Liver (tissue), 8 donors: ENCODE measurements at regions not wholly inside any gene's neighbourhood (a gene's known extent, or its start where the extent isn't known, plus 50 kb on each side); places are given as distances from the start of the nearest gene placed in this dataset.

Experiments
- DNase-seq: peaks from one replicate; pipeline ENCODE4 v3.0.0-alpha.2; 2017; ENCODE audit warnings: low spot score
- H3K27ac ChIP-seq, 2 donors: one replicate each; pipeline ENCODE4 v1.7.0; 2013; ENCODE audit warnings: inconsistent platforms in 2 of 2, low read length in 2 of 2, control low read depth in 1 of 2, low read depth in 1 of 2, mild to moderate bottlenecking in 1 of 2
- H3K27me3 ChIP-seq, 4 donors: one replicate each; pipeline versions ENCODE4 v1.6.1 to v1.7.0; 2013; ENCODE audit warnings: low read length in 3 of 4, inconsistent platforms in 1 of 4, mild to moderate bottlenecking in 1 of 4, moderate library complexity in 1 of 4; ENCODE audit not compliant: control insufficient read depth in 4 of 4, insufficient read depth in 4 of 4
- H3K36me3 ChIP-seq, 4 donors: one replicate each; pipeline versions ENCODE4 v1.6.1 to v1.7.0; 2013; ENCODE audit warnings: low read length in 3 of 4, mild to moderate bottlenecking in 3 of 4, low read depth in 1 of 4, moderate library complexity in 1 of 4; ENCODE audit not compliant: control insufficient read depth in 4 of 4, insufficient read depth in 3 of 4
- H3K4me1 ChIP-seq, 4 donors: one replicate each; pipeline versions ENCODE4 v1.6.1 to v1.7.0; 2013; ENCODE audit warnings: low read length in 3 of 4, mild to moderate bottlenecking in 3 of 4, moderate library complexity in 1 of 4; ENCODE audit not compliant: control insufficient read depth in 4 of 4, insufficient read depth in 4 of 4
- H3K4me3 ChIP-seq, 3 donors: one replicate each; pipeline versions ENCODE4 v1.6.1 to v1.7.0; 2013; ENCODE audit warnings: low read length in 3 of 3, control low read depth in 1 of 3, low read depth in 1 of 3, mild to moderate bottlenecking in 1 of 3
- H3K9ac ChIP-seq, 2 donors: one replicate each; pipeline ENCODE4 v1.7.0; 2013; ENCODE audit warnings: low read length in 2 of 2, mild to moderate bottlenecking in 2 of 2, moderate library complexity in 2 of 2, control low read depth in 1 of 2, low read depth in 1 of 2
- H3K9me3 ChIP-seq, 4 donors: one replicate each; pipeline versions ENCODE4 v1.6.1 to v1.7.0; 2013; ENCODE audit warnings: low read length in 3 of 4; ENCODE audit not compliant: control insufficient read depth in 4 of 4
- EGR1 ChIP-seq, 2 donors: IDR thresholded peaks; 2 replicates each; pipeline ENCODE4 v1.6.1; 2016 to 2018; ENCODE audit warnings: antibody characterized with exemption in 2 of 2, low read depth in 2 of 2
- FOXA1 ChIP-seq: IDR thresholded peaks from 2 replicates; pipeline ENCODE4 v1.6.1; 2016; ENCODE audit warnings: antibody characterized with exemption
- FOXA2 ChIP-seq: IDR thresholded peaks from 2 replicates; pipeline ENCODE4 v1.6.1; 2016; ENCODE audit warnings: antibody characterized with exemption
- GABPA ChIP-seq, 2 donors: IDR thresholded peaks in 1 of 2; conservative IDR thresholded peaks in 1 of 2; 2 replicates each; pipeline ENCODE4 v1.6.1; 2016; ENCODE audit warnings: antibody characterized with exemption in 2 of 2, mild to moderate bottlenecking in 1 of 2, moderate library complexity in 1 of 2
- HNF4A ChIP-seq, 2 donors: conservative IDR thresholded peaks; 2 replicates each; pipeline ENCODE4 v1.6.1; 2016; ENCODE audit warnings: antibody characterized with exemption in 2 of 2, mild to moderate bottlenecking in 2 of 2
- HNF4G ChIP-seq: IDR thresholded peaks from 2 replicates; pipeline ENCODE4 v1.6.1; 2016; ENCODE audit warnings: antibody characterized with exemption
- JUND ChIP-seq, 2 donors: IDR thresholded peaks; 2 replicates each; pipeline ENCODE4 v1.6.1; 2016; ENCODE audit warnings: antibody characterized with exemption in 2 of 2
- NR2F2 ChIP-seq: IDR thresholded peaks from 2 replicates; pipeline ENCODE4 v1.6.1; 2016; ENCODE audit warnings: antibody characterized with exemption
- RAD21 ChIP-seq, 2 donors: IDR thresholded peaks; 2 replicates each; pipeline ENCODE4 v1.6.1; 2016; ENCODE audit warnings: antibody characterized with exemption in 2 of 2, mild to moderate bottlenecking in 2 of 2
- RXRA ChIP-seq, 2 donors: IDR thresholded peaks; 2 replicates each; pipeline ENCODE4 v1.6.1; 2017 to 2018; ENCODE audit warnings: antibody characterized with exemption in 2 of 2, mild to moderate bottlenecking in 1 of 2
- SP1 ChIP-seq: IDR thresholded peaks from 2 replicates; pipeline ENCODE4 v1.6.1; 2018; ENCODE audit warnings: antibody characterized with exemption, mild to moderate bottlenecking
- TAF1 ChIP-seq: conservative IDR thresholded peaks from 2 replicates; pipeline ENCODE4 v1.6.1; 2016; ENCODE audit warnings: antibody characterized with exemption, mild to moderate bottlenecking
- YY1 ChIP-seq: IDR thresholded peaks from 2 replicates; pipeline ENCODE4 v1.6.1; 2016; ENCODE audit warnings: antibody characterized with exemption, mild to moderate bottlenecking
- WGBS: extraction: QIAGEN DNeasy Blood & Tissue Kit; methylation state at CpG from one replicate; pipeline ENCODE4 v1.1.7; 2013; 5-methylcytosine and 5-hydroxymethylcytosine counted together
- TF ChIP-seq, protein P1 (sequence below): IDR thresholded peaks from 2 replicates; pipeline ENCODE4 v1.6.1; 2016; ENCODE audit warnings: antibody characterized with exemption
- TF ChIP-seq, protein P2 (sequence below): fragments of 150-350 bp; IDR thresholded peaks from 2 replicates; pipeline ENCODE4 v1.5.1; 2017; ENCODE audit warnings: improper control_type of control experiment, low read depth, low read length; ENCODE audit not compliant: missing input control
- TF ChIP-seq, protein P3 (sequence below): IDR thresholded peaks from 2 replicates; pipeline ENCODE4 v1.6.1; 2016; ENCODE audit warnings: antibody characterized with exemption
- TF ChIP-seq, protein P4 (sequence below): IDR thresholded peaks from 2 replicates; pipeline ENCODE4 v1.6.1; 2016; ENCODE audit warnings: antibody characterized with exemption
- TF ChIP-seq, protein P5 (sequence below): IDR thresholded peaks from 2 replicates; pipeline ENCODE4 v1.6.1; 2016; ENCODE audit warnings: antibody characterized with exemption, mild to moderate bottlenecking
- donor health status: healthy.
- donor health status: healthy.
- donor health status: healthy.
- donor health status: healthy.
- donor health status: healthy.

DNA sequence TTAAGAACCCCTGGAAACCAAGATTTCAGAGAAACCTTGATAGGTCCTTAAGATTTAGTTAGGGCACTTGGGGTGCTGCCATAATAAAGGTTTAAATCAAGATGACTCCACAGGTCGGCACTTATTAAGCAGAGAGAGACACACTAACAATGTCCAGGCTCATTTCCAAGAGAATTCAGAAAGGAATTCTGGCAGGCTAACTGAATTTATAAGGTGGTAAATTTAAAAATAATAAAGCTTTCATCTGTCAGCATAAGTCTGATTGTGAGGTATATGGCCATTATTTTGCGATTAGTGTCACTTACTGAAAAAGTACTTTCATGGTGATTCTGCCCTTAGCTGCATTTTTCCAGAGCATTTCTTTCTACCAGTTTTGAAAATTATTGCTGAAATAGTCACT is 472.7 kb downstream of the ARAP2 start:
- DNase-seq: no peak
- 83% methylated on average over 2 of the region's 2 CpGs for WGBS
- Histone ChIP-seq H3K9me3 (no peaks in the 10 kb centered on the region), H3K27me3 (no peaks in the 10 kb centered on the region), H3K4me3 (no peak overlapping the region), H3K36me3 (no peaks in the 10 kb centered on the region), H3K27ac (no peak overlapping the region), H3K9ac (no peak overlapping the region), H3K4me1 (no peaks in the 10 kb centered on the region)
- TF ChIP-seq, protein P1, sequence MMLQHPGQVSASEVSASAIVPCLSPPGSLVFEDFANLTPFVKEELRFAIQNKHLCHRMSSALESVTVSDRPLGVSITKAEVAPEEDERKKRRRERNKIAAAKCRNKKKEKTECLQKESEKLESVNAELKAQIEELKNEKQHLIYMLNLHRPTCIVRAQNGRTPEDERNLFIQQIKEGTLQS: no peak
- TF ChIP-seq SP1 (no peak), HNF4A (conservative IDR thresholded peaks at IDR 0.05) (no peak), RAD21 (IDR thresholded peaks at IDR 0.05) (no peak), FOXA1 (no peak), HNF4G (no peak), NR2F2 (no peak), FOXA2 (no peak), EGR1 (IDR thresholded peaks at IDR 0.05; ENCODE audit: low read depth in 2 of 2) (no peak), GABPA (IDR thresholded peaks at IDR 0.05 in 1 of 2, conservative IDR thresholded peaks at IDR 0.05 in 1 of 2) (no peak), TAF1 (no peak), YY1 (no peak), JUND (IDR thresholded peaks at IDR 0.05) (no peak), RXRA (IDR thresholded peaks at IDR 0.05) (no peak)
- TF ChIP-seq, protein P2, sequence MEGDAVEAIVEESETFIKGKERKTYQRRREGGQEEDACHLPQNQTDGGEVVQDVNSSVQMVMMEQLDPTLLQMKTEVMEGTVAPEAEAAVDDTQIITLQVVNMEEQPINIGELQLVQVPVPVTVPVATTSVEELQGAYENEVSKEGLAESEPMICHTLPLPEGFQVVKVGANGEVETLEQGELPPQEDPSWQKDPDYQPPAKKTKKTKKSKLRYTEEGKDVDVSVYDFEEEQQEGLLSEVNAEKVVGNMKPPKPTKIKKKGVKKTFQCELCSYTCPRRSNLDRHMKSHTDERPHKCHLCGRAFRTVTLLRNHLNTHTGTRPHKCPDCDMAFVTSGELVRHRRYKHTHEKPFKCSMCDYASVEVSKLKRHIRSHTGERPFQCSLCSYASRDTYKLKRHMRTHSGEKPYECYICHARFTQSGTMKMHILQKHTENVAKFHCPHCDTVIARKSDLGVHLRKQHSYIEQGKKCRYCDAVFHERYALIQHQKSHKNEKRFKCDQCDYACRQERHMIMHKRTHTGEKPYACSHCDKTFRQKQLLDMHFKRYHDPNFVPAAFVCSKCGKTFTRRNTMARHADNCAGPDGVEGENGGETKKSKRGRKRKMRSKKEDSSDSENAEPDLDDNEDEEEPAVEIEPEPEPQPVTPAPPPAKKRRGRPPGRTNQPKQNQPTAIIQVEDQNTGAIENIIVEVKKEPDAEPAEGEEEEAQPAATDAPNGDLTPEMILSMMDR: no peak
- TF ChIP-seq, protein P3, sequence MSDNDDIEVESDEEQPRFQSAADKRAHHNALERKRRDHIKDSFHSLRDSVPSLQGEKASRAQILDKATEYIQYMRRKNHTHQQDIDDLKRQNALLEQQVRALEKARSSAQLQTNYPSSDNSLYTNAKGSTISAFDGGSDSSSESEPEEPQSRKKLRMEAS: no peak
- TF ChIP-seq, protein P4, sequence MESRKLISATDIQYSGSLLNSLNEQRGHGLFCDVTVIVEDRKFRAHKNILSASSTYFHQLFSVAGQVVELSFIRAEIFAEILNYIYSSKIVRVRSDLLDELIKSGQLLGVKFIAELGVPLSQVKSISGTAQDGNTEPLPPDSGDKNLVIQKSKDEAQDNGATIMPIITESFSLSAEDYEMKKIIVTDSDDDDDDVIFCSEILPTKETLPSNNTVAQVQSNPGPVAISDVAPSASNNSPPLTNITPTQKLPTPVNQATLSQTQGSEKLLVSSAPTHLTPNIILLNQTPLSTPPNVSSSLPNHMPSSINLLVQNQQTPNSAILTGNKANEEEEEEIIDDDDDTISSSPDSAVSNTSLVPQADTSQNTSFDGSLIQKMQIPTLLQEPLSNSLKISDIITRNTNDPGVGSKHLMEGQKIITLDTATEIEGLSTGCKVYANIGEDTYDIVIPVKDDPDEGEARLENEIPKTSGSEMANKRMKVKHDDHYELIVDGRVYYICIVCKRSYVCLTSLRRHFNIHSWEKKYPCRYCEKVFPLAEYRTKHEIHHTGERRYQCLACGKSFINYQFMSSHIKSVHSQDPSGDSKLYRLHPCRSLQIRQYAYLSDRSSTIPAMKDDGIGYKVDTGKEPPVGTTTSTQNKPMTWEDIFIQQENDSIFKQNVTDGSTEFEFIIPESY: no peak
- TF ChIP-seq, protein P5, sequence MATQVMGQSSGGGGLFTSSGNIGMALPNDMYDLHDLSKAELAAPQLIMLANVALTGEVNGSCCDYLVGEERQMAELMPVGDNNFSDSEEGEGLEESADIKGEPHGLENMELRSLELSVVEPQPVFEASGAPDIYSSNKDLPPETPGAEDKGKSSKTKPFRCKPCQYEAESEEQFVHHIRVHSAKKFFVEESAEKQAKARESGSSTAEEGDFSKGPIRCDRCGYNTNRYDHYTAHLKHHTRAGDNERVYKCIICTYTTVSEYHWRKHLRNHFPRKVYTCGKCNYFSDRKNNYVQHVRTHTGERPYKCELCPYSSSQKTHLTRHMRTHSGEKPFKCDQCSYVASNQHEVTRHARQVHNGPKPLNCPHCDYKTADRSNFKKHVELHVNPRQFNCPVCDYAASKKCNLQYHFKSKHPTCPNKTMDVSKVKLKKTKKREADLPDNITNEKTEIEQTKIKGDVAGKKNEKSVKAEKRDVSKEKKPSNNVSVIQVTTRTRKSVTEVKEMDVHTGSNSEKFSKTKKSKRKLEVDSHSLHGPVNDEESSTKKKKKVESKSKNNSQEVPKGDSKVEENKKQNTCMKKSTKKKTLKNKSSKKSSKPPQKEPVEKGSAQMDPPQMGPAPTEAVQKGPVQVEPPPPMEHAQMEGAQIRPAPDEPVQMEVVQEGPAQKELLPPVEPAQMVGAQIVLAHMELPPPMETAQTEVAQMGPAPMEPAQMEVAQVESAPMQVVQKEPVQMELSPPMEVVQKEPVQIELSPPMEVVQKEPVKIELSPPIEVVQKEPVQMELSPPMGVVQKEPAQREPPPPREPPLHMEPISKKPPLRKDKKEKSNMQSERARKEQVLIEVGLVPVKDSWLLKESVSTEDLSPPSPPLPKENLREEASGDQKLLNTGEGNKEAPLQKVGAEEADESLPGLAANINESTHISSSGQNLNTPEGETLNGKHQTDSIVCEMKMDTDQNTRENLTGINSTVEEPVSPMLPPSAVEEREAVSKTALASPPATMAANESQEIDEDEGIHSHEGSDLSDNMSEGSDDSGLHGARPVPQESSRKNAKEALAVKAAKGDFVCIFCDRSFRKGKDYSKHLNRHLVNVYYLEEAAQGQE: no peak

DNA sequence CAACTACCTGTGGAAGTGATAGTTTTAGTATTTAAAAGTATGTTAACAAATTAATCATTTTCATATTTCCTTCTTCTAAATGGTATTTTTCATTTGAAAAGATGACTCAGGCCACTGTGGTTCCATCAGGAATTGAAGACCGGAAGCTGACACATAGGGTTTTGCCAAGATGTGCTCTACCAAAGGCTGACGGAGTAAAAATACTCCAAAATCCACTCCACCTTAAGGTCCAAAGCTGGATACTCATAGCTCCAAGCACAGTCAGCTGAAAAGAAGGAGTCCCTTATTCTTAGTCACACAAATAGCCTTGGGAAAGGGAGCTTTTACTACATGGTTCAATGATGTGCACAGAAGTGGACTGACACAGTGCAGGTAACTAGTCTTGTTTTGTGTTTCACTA is 472.0 kb downstream of the ARAP2 start:
- DNase-seq: no peak
- H3K27me3 ChIP-seq: no peaks in the 10 kb centered on the region
- no peaks in the 10 kb centered on the region for H3K36me3 ChIP-seq
- no peak overlapping the region for H3K9ac ChIP-seq
- no peak overlapping the region for H3K27ac ChIP-seq
- 90% methylated on average over 2 of the region's 2 CpGs for WGBS
- no peaks in the 10 kb centered on the region for H3K4me1 ChIP-seq
- no peaks in the 10 kb centered on the region for H3K9me3 ChIP-seq
- H3K4me3 ChIP-seq: no peak overlapping the region
- TF ChIP-seq YY1: no peak
- TF ChIP-seq, protein P4: no peak
- TF ChIP-seq, protein P3: no peak
- no peak for TF ChIP-seq FOXA1
- no peak for TF ChIP-seq HNF4A (conservative IDR thresholded peaks at IDR 0.05)
- no peak for TF ChIP-seq GABPA (IDR thresholded peaks at IDR 0.05 in 1 of 2, conservative IDR thresholded peaks at IDR 0.05 in 1 of 2)
- TF ChIP-seq, protein P2: no peak
- TF ChIP-seq, protein P1: no peak
- TF ChIP-seq JUND (IDR thresholded peaks at IDR 0.05): no peak
- no peak for TF ChIP-seq SP1
- TF ChIP-seq RAD21 (IDR thresholded peaks at IDR 0.05): no peak
- no peak for TF ChIP-seq NR2F2
- TF ChIP-seq EGR1 (IDR thresholded peaks at IDR 0.05; ENCODE audit: low read depth in 2 of 2): no peak
- TF ChIP-seq HNF4G: no peak
- no peak for TF ChIP-seq RXRA (IDR thresholded peaks at IDR 0.05)
- TF ChIP-seq FOXA2: no peak
- no peak for TF ChIP-seq TAF1
